ENCODE measurements at regions not wholly inside any gene's neighbourhood (a gene's known extent, or its start where the extent isn't known, plus 50 kb on each side); places are given as distances from the start of the nearest gene placed in this dataset.
"Not testable (repeated sequence)": the region's sequence is repeated elsewhere in the genome, so short reads cannot be mapped to it uniquely, and the experiment has no call there.

GRCh38 chr4:103422467-103423219, 224.5 kb upstream of the CENPE start:
- H3K4me2 ChIP-seq = no peak overlapping the region
- H3K36me3 ChIP-seq (replicated peaks; ENCODE audit: insufficient read depth, low read depth) = no peaks in the 10 kb centered on the region
- H3K9me3 ChIP-seq (ENCODE audit: low read depth) = no peaks in the 10 kb centered on the region
- no peaks in the 10 kb centered on the region for H3K9me2 ChIP-seq (replicated peaks; ENCODE audit: insufficient read depth)
- no peak overlapping the region for H3K27ac ChIP-seq
- H3K27me3 ChIP-seq = no peaks in the 10 kb centered on the region
- H3K4me1 ChIP-seq (ENCODE audit: insufficient read depth) = no peaks in the 10 kb centered on the region
- WGBS (ENCODE audit: low lambda C conversion rate, missing lambda C conversion rate) = 55% methylated on average over 2 of the region's 2 CpGs
- no peak for DNase-seq (ENCODE audit: low spot score)
- no peaks in the 10 kb centered on the region for H4K20me1 ChIP-seq (ENCODE audit: insufficient read depth, poor library complexity, severe bottlenecking)
- no peak overlapping the region for H3K4me3 ChIP-seq
- no peaks in the 10 kb centered on the region for H3K79me2 ChIP-seq
- no peak overlapping the region for H2AFZ ChIP-seq
- TF ChIP-seq CTCF (IDR thresholded peaks at IDR 0.05; ENCODE audit: poor library complexity) (no peak), EZH2 (IDR thresholded peaks at IDR 0.05; ENCODE audit: borderline replicate concordance) (no peak), EZH2phosphoT487 (IDR thresholded peaks at IDR 0.05; ENCODE audit: low read depth, severe bottlenecking, unreplicated experiment) (no peak)

GRCh38 chr4:103415801-103416200, 217.7 kb upstream of the CENPE start:
- H3K9me3 ChIP-seq (ENCODE audit: low read depth) = no peaks in the 10 kb centered on the region
- TF ChIP-seq EZH2 (IDR thresholded peaks at IDR 0.05; ENCODE audit: borderline replicate concordance) = no peak
- no peak for TF ChIP-seq CTCF (IDR thresholded peaks at IDR 0.05; ENCODE audit: poor library complexity)
- no peak for TF ChIP-seq EZH2phosphoT487 (IDR thresholded peaks at IDR 0.05; ENCODE audit: low read depth, severe bottlenecking, unreplicated experiment)
- no peak for DNase-seq (ENCODE audit: low spot score)
- H3K27ac ChIP-seq = no peak overlapping the region
- no peaks in the 10 kb centered on the region for H3K9me2 ChIP-seq (replicated peaks; ENCODE audit: insufficient read depth)
- no peaks in the 10 kb centered on the region for H3K4me1 ChIP-seq (ENCODE audit: insufficient read depth)
- H3K79me2 ChIP-seq = no peaks in the 10 kb centered on the region
- WGBS (ENCODE audit: low lambda C conversion rate, missing lambda C conversion rate) = 69% methylated on average over 5 of the region's 5 CpGs
- no peak overlapping the region for H2AFZ ChIP-seq
- H3K4me3 ChIP-seq = no peak overlapping the region
- no peak overlapping the region for H3K4me2 ChIP-seq
- H3K27me3 ChIP-seq = no peaks in the 10 kb centered on the region
- H4K20me1 ChIP-seq (ENCODE audit: insufficient read depth, poor library complexity, severe bottlenecking) = no peaks in the 10 kb centered on the region
- no peaks in the 10 kb centered on the region for H3K36me3 ChIP-seq (replicated peaks; ENCODE audit: insufficient read depth, low read depth)

GRCh38 chr4:103412646-103413045, 214.5 kb upstream of the CENPE start:
- not testable (repeated sequence) for H3K4me2 ChIP-seq; DNase-seq (ENCODE audit: low spot score); H3K27me3 ChIP-seq; H3K9me2 ChIP-seq (replicated peaks; ENCODE audit: insufficient read depth); H3K4me1 ChIP-seq (ENCODE audit: insufficient read depth); H3K9me3 ChIP-seq (ENCODE audit: low read depth); H3K27ac ChIP-seq; H2AFZ ChIP-seq; H3K79me2 ChIP-seq; H3K4me3 ChIP-seq; H4K20me1 ChIP-seq (ENCODE audit: insufficient read depth, poor library complexity, severe bottlenecking); H3K36me3 ChIP-seq (replicated peaks; ENCODE audit: insufficient read depth, low read depth)
- WGBS (ENCODE audit: low lambda C conversion rate, missing lambda C conversion rate) = 57% methylated on average over 4 of the region's 4 CpGs

- H4K20me1 ChIP-seq (ENCODE audit: insufficient read depth, poor library complexity, severe bottlenecking) = no peaks in the 10 kb centered on the region
- TF ChIP-seq EZH2phosphoT487 (IDR thresholded peaks at IDR 0.05; ENCODE audit: low read depth, severe bottlenecking, unreplicated experiment) (no peak), EZH2 (IDR thresholded peaks at IDR 0.05; ENCODE audit: borderline replicate concordance) (no peak), CTCF (IDR thresholded peaks at IDR 0.05; ENCODE audit: poor library complexity) (no peak)
- no peak overlapping the region for H2AFZ ChIP-seq
- H3K79me2 ChIP-seq = no peaks in the 10 kb centered on the region
- no peak overlapping the region for H3K4me2 ChIP-seq
- no peaks in the 10 kb centered on the region for H3K4me1 ChIP-seq (ENCODE audit: insufficient read depth)
- H3K4me3 ChIP-seq = no peak overlapping the region
- H3K36me3 ChIP-seq (replicated peaks; ENCODE audit: insufficient read depth, low read depth) = no peaks in the 10 kb centered on the region
- H3K27me3 ChIP-seq = no peaks in the 10 kb centered on the region
- 93% methylated on average over 3 of the region's 3 CpGs for WGBS (ENCODE audit: low lambda C conversion rate, missing lambda C conversion rate)
- H3K9me2 ChIP-seq (replicated peaks; ENCODE audit: insufficient read depth) = no peaks in the 10 kb centered on the region
- no peak overlapping the region for H3K27ac ChIP-seq
- H3K9me3 ChIP-seq (ENCODE audit: low read depth) = no peaks in the 10 kb centered on the region
- DNase-seq (ENCODE audit: low spot score) = no peak
Observed at GRCh38 chr4:103410386-103410785, 212.2 kb upstream of the CENPE start.
